ENCODE measurements at regions not wholly inside any gene's neighbourhood (a gene's known extent, or its start where the extent isn't known, plus 50 kb on each side); places are given as distances from the start of the nearest gene placed in this dataset.

- peak; percentile 13 for FAIRE-seq
Measured at GRCh38 chr10:126851414-126852108, 53.7 kb upstream of the DOCK1 start.

GRCh38 chr10:126854726-126855495 is 50.3 kb upstream of the DOCK1 start:
- no peak for FAIRE-seq

All from islet of Langerhans (tissue), 1 donor.